ENCODE measurements at regions not wholly inside any gene's neighbourhood (a gene's known extent, or its start where the extent isn't known, plus 50 kb on each side); places are given as distances from the start of the nearest gene placed in this dataset.

DNA sequence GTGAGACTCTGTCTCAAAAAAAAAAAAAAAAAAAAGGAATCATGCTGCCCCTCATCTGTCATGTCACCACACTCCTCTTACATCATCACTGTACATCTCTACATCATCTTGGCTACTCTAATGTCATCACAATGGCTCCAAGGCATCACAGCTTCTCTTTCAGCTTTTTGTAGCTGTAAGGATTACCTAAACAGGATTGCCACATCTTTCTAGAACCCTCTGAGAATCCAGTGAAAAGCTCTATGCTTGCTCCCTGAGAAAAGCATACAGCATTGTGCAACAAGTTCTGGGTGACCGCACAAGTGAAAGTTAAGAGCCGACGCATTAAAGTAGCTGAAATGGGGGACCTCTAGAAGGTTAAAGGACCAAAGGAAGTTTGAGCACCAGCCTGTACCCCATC is 272.5 kb downstream of the C12orf50 start:
- peaks cover 7% of the 10 kb centered on the region for H3K36me3 Mint-ChIP-seq
- Histone ChIP-seq H3K4me3 (ENCODE audit: low read length) (no peak overlapping the region), H3K36me3 (ENCODE audit: control insufficient read depth, insufficient read depth, low read length) (no peaks in the 10 kb centered on the region), H3K9me3 (ENCODE audit: control insufficient read depth, insufficient read depth, low read length) (no peaks in the 10 kb centered on the region), H3K27me3 (ENCODE audit: control insufficient read depth, insufficient read depth, low read length) (no peaks in the 10 kb centered on the region), H3K4me1 (ENCODE audit: control insufficient read depth, insufficient read depth, low read length) (no peaks in the 10 kb centered on the region), H3K27ac (ENCODE audit: low read length) (no peak overlapping the region)
- no peaks in the 10 kb centered on the region for H3K4me1 Mint-ChIP-seq
- H3K27ac Mint-ChIP-seq = no peak overlapping the region
- H3K9me3 Mint-ChIP-seq = peaks cover 12 to 18% of the 10 kb centered on the region in 2 donors
- no peaks in the 10 kb centered on the region for H3K27me3 Mint-ChIP-seq (ENCODE audit: low read depth in 2 of 2)
- H3K4me3 Mint-ChIP-seq = no peak overlapping the region
- ATAC-seq = no peak
- TF ChIP-seq, protein P1, sequence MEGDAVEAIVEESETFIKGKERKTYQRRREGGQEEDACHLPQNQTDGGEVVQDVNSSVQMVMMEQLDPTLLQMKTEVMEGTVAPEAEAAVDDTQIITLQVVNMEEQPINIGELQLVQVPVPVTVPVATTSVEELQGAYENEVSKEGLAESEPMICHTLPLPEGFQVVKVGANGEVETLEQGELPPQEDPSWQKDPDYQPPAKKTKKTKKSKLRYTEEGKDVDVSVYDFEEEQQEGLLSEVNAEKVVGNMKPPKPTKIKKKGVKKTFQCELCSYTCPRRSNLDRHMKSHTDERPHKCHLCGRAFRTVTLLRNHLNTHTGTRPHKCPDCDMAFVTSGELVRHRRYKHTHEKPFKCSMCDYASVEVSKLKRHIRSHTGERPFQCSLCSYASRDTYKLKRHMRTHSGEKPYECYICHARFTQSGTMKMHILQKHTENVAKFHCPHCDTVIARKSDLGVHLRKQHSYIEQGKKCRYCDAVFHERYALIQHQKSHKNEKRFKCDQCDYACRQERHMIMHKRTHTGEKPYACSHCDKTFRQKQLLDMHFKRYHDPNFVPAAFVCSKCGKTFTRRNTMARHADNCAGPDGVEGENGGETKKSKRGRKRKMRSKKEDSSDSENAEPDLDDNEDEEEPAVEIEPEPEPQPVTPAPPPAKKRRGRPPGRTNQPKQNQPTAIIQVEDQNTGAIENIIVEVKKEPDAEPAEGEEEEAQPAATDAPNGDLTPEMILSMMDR (IDR thresholded peaks at IDR 0.05) = no peak
- DNase-seq = no peak
- intact Hi-C loops (cut with micrococcal nuclease) = no loop called here
- 94% methylated on average over 3 of the region's 3 CpGs for WGBS (ENCODE audit: insufficient coverage)

DNA sequence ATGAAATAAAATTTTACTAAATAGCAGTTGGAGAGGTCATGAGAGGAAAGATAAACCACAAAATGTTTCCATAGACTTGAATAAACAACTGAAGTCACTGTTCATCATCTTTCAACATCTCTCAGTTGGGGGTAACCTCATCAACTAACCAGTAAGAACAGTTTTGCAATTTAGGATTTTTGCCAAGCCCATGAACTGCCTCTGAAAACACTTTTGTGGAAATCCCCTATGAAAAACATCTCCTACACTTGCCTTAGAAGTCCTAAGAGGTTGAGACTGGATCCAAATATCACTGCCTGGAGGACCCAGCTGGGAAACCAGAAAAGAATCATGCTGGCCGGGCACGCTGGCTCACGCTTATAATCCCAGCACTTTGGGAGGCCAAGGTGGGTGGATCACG is 273.1 kb downstream of the C12orf50 start:
- H3K9me3 Mint-ChIP-seq = peaks cover 8 to 16% of the 10 kb centered on the region in 2 donors
- no peaks in the 10 kb centered on the region for H3K36me3 ChIP-seq (ENCODE audit: control insufficient read depth, insufficient read depth, low read length)
- no peak overlapping the region for H3K4me3 ChIP-seq (ENCODE audit: low read length)
- DNase-seq = no peak
- TF ChIP-seq, protein P1 (IDR thresholded peaks at IDR 0.05) = no peak
- no peak overlapping the region for H3K27ac Mint-ChIP-seq
- intact Hi-C loops (cut with micrococcal nuclease) = no loop called here
- H3K27me3 Mint-ChIP-seq (ENCODE audit: low read depth in 2 of 2) = no peaks in the 10 kb centered on the region
- no peak overlapping the region for H3K4me3 Mint-ChIP-seq
- peaks cover 7% of the 10 kb centered on the region for H3K36me3 Mint-ChIP-seq
- no peaks in the 10 kb centered on the region for H3K4me1 ChIP-seq (ENCODE audit: control insufficient read depth, insufficient read depth, low read length)
- WGBS (ENCODE audit: insufficient coverage) = 89% methylated on average over 4 of the region's 4 CpGs
- H3K27ac ChIP-seq (ENCODE audit: low read length) = no peak overlapping the region
- no peak for ATAC-seq
- H3K9me3 ChIP-seq (ENCODE audit: control insufficient read depth, insufficient read depth, low read length) = no peaks in the 10 kb centered on the region
- H3K27me3 ChIP-seq (ENCODE audit: control insufficient read depth, insufficient read depth, low read length) = no peaks in the 10 kb centered on the region
- no peaks in the 10 kb centered on the region for H3K4me1 Mint-ChIP-seq

DNA sequence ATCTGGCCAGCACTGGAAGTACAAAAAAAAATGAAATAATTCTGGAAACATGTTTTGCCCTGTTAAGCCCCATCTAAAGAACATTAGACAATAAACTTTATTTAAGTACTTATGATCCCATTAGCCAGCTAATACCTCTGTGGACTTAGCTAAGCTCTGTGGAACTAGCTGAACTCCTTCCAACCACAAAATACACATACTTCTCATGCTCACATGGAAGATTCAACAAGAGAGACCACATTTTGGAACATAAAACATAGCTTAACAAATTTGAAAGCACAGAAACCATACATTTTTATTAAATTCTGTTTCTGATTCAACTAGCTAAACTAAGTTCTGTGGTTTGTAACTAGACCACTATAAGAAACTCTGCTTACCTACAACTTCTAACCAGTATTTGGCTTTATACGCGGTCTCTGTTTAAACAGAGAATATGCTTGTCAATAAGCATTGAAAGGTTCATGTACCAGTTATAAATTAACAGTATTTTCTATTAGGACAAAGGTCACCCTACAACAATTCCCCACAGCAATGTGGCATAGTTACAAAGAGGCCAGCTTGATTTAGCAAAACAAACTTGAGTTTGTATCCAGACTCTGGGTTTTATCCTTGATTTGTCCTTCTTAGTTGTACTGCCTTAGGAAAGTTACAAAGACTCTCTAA is 300.1 kb downstream of the C12orf50 start:
- no peaks in the 10 kb centered on the region for H3K4me1 ChIP-seq (ENCODE audit: control insufficient read depth, insufficient read depth, low read length)
- Mint-ChIP-seq H3K4me3 (no peak overlapping the region), H3K27me3 (ENCODE audit: low read depth in 2 of 2) (no peaks in the 10 kb centered on the region), H3K4me1 (no peaks in the 10 kb centered on the region), H3K9me3 (peaks cover 13 to 15% of the 10 kb centered on the region in 2 donors), H3K27ac (no peak overlapping the region), H3K36me3 (no peaks in the 10 kb centered on the region)
- H3K36me3 ChIP-seq (ENCODE audit: control insufficient read depth, insufficient read depth, low read length) = no peaks in the 10 kb centered on the region
- H3K4me3 ChIP-seq (ENCODE audit: low read length) = no peak overlapping the region
- ATAC-seq = no peak
- H3K9me3 ChIP-seq (ENCODE audit: control insufficient read depth, insufficient read depth, low read length) = no peaks in the 10 kb centered on the region
- TF ChIP-seq, protein P1 (IDR thresholded peaks at IDR 0.05) = no peak
- intact Hi-C loops (cut with micrococcal nuclease) = no loop called here
- H3K27ac ChIP-seq (ENCODE audit: low read length) = no peak overlapping the region
- no peaks in the 10 kb centered on the region for H3K27me3 ChIP-seq (ENCODE audit: control insufficient read depth, insufficient read depth, low read length)
- DNase-seq = no peak
- WGBS (ENCODE audit: insufficient coverage) = 90% methylated on average over 2 of the region's 2 CpGs

GRCh38 chr12:87720967-87721366 is 308.2 kb downstream of the C12orf50 start:
- DNase-seq (no peak), ATAC-seq (no peak)
- H3K9me3 ChIP-seq (ENCODE audit: control insufficient read depth, insufficient read depth, low read length) = no peaks in the 10 kb centered on the region
- H3K9me3 Mint-ChIP-seq = peaks cover 9 to 20% of the 10 kb centered on the region in 2 donors
- H3K27me3 ChIP-seq (ENCODE audit: control insufficient read depth, insufficient read depth, low read length) = no peaks in the 10 kb centered on the region
- no peaks in the 10 kb centered on the region for H3K27me3 Mint-ChIP-seq (ENCODE audit: low read depth in 2 of 2)
- H3K36me3 Mint-ChIP-seq = no peaks in the 10 kb centered on the region
- no peak overlapping the region for H3K27ac ChIP-seq (ENCODE audit: low read length)
- no peak overlapping the region for H3K27ac Mint-ChIP-seq
- no peaks in the 10 kb centered on the region for H3K4me1 ChIP-seq (ENCODE audit: control insufficient read depth, insufficient read depth, low read length)
- TF ChIP-seq, protein P1 (IDR thresholded peaks at IDR 0.05) = no peak
- 35% methylated on average over 3 of the region's 3 CpGs for WGBS (ENCODE audit: insufficient coverage)
- no peak overlapping the region for H3K4me3 ChIP-seq (ENCODE audit: low read length)
- intact Hi-C loops (cut with micrococcal nuclease) = no loop called here
- no peaks in the 10 kb centered on the region for H3K36me3 ChIP-seq (ENCODE audit: control insufficient read depth, insufficient read depth, low read length)
- no peak overlapping the region for H3K4me3 Mint-ChIP-seq
- H3K4me1 Mint-ChIP-seq = no peaks in the 10 kb centered on the region
